ENCODE measurements at regions not wholly inside any gene's neighbourhood (a gene's known extent, or its start where the extent isn't known, plus 50 kb on each side); places are given as distances from the start of the nearest gene placed in this dataset.

- Histone ChIP-seq H3K79me2 (ENCODE audit: insufficient read depth, low read length) (no peaks in the 10 kb centered on the region), H3K4me1 (ENCODE audit: insufficient read depth, low read length) (no peaks in the 10 kb centered on the region), H3K36me3 (ENCODE audit: insufficient read depth, low read length) (no peaks in the 10 kb centered on the region), H3K27me3 (ENCODE audit: insufficient read depth, low read length) (no peaks in the 10 kb centered on the region), H2AFZ (ENCODE audit: low read depth, low read length) (no peak overlapping the region), H4K20me1 (ENCODE audit: insufficient read depth, low read length) (no peaks in the 10 kb centered on the region), H3K9me3 (ENCODE audit: insufficient read depth, low read depth, low read length) (no peaks in the 10 kb centered on the region), H3K4me2 (ENCODE audit: low read length) (no peak overlapping the region), H3K27ac (ENCODE audit: low read depth, low read length) (no peak overlapping the region), H3K9ac (ENCODE audit: low read length) (no peak overlapping the region), H3K4me3 (ENCODE audit: insufficient read depth, low read depth, low read length) (no peak overlapping the region)
- H3K4me3 Mint-ChIP-seq (ENCODE audit: unreplicated experiment), result no peak overlapping the region
- no peak for TF ChIP-seq EZH2 (IDR thresholded peaks at IDR 0.05; ENCODE audit: insufficient read depth, low read length)
- TF ChIP-seq CTCF (IDR thresholded peaks at IDR 0.05; ENCODE audit: insufficient read depth, low read depth, low read length), result no peak
- no peaks in the 10 kb centered on the region for H3K36me3 Mint-ChIP-seq (ENCODE audit: low read depth, unreplicated experiment)
- H3K9me3 Mint-ChIP-seq (ENCODE audit: unreplicated experiment), result peaks cover 3% of the 10 kb centered on the region
- no peak overlapping the region for H3K27ac Mint-ChIP-seq (ENCODE audit: unreplicated experiment)
- FAIRE-seq, result no peak
- H3K4me1 Mint-ChIP-seq (ENCODE audit: low read depth, unreplicated experiment), result no peaks in the 10 kb centered on the region
- peaks cover 1% of the 10 kb centered on the region for H3K27me3 Mint-ChIP-seq (ENCODE audit: low read depth, unreplicated experiment)
- no peak for DNase-seq (ENCODE audit: low read depth)
Measured at GRCh38 chr11:122478986-122479385, 176.5 kb upstream of the UBASH3B start.

GRCh38 chr11:122468965-122469364 lies 186.6 kb upstream of the UBASH3B start:
- Histone ChIP-seq H3K9me3 (ENCODE audit: insufficient read depth, low read depth, low read length) (no peaks in the 10 kb centered on the region), H3K36me3 (ENCODE audit: insufficient read depth, low read length) (no peaks in the 10 kb centered on the region), H3K79me2 (ENCODE audit: insufficient read depth, low read length) (no peaks in the 10 kb centered on the region), H3K27ac (ENCODE audit: low read depth, low read length) (no peak overlapping the region), H4K20me1 (ENCODE audit: insufficient read depth, low read length) (no peaks in the 10 kb centered on the region), H2AFZ (ENCODE audit: low read depth, low read length) (no peak overlapping the region), H3K27me3 (ENCODE audit: insufficient read depth, low read length) (no peaks in the 10 kb centered on the region), H3K4me2 (ENCODE audit: low read length) (no peak overlapping the region), H3K9ac (ENCODE audit: low read length) (no peak overlapping the region), H3K4me1 (ENCODE audit: insufficient read depth, low read length) (no peaks in the 10 kb centered on the region), H3K4me3 (ENCODE audit: insufficient read depth, low read depth, low read length) (no peak overlapping the region)
- Mint-ChIP-seq H3K4me1 (ENCODE audit: low read depth, unreplicated experiment) (no peaks in the 10 kb centered on the region), H3K27me3 (ENCODE audit: low read depth, unreplicated experiment) (no peaks in the 10 kb centered on the region), H3K27ac (ENCODE audit: unreplicated experiment) (no peak overlapping the region), H3K9me3 (ENCODE audit: unreplicated experiment) (no peaks in the 10 kb centered on the region), H3K36me3 (ENCODE audit: low read depth, unreplicated experiment) (no peaks in the 10 kb centered on the region), H3K4me3 (ENCODE audit: unreplicated experiment) (no peak overlapping the region)
- FAIRE-seq (no peak), DNase-seq (ENCODE audit: low read depth) (no peak)
- no peak for TF ChIP-seq CTCF (IDR thresholded peaks at IDR 0.05; ENCODE audit: insufficient read depth, low read depth, low read length)
- no peak for TF ChIP-seq EZH2 (IDR thresholded peaks at IDR 0.05; ENCODE audit: insufficient read depth, low read length)

GRCh38 chr11:122463530-122463929 lies 192.0 kb upstream of the UBASH3B start:
- Mint-ChIP-seq H3K4me1 (ENCODE audit: low read depth, unreplicated experiment) (no peaks in the 10 kb centered on the region), H3K27ac (ENCODE audit: unreplicated experiment) (no peak overlapping the region), H3K27me3 (ENCODE audit: low read depth, unreplicated experiment) (no peaks in the 10 kb centered on the region), H3K9me3 (ENCODE audit: unreplicated experiment) (no peaks in the 10 kb centered on the region), H3K4me3 (ENCODE audit: unreplicated experiment) (no peak overlapping the region), H3K36me3 (ENCODE audit: low read depth, unreplicated experiment) (peaks cover 2% of the 10 kb centered on the region)
- DNase-seq (ENCODE audit: low read depth), result no peak
- Histone ChIP-seq H3K27ac (ENCODE audit: low read depth, low read length) (no peak overlapping the region), H3K4me3 (ENCODE audit: insufficient read depth, low read depth, low read length) (no peak overlapping the region), H3K79me2 (ENCODE audit: insufficient read depth, low read length) (no peaks in the 10 kb centered on the region), H2AFZ (ENCODE audit: low read depth, low read length) (no peak overlapping the region), H3K36me3 (ENCODE audit: insufficient read depth, low read length) (no peaks in the 10 kb centered on the region), H3K4me1 (ENCODE audit: insufficient read depth, low read length) (no peaks in the 10 kb centered on the region), H3K9ac (ENCODE audit: low read length) (no peak overlapping the region), H4K20me1 (ENCODE audit: insufficient read depth, low read length) (no peaks in the 10 kb centered on the region), H3K27me3 (ENCODE audit: insufficient read depth, low read length) (no peaks in the 10 kb centered on the region), H3K9me3 (ENCODE audit: insufficient read depth, low read depth, low read length) (peaks cover 2% of the 10 kb centered on the region), H3K4me2 (ENCODE audit: low read length) (no peak overlapping the region)
- no peak for FAIRE-seq
- no peak for TF ChIP-seq CTCF (IDR thresholded peaks at IDR 0.05; ENCODE audit: insufficient read depth, low read depth, low read length)
- no peak for TF ChIP-seq EZH2 (IDR thresholded peaks at IDR 0.05; ENCODE audit: insufficient read depth, low read length)

All from astrocyte (in vitro differentiated cells and primary cell).